Parathyroid adenoma (tissue), 2 donors: ENCODE measurements at regions not wholly inside any gene's neighbourhood (a gene's known extent, or its start where the extent isn't known, plus 50 kb on each side); places are given as distances from the start of the nearest gene placed in this dataset.

Source experiments
- H2AFZ ChIP-seq: fragments of 300-600 bp; sonication (generic); one replicate; pipeline ENCODE4 v1.7.0; 2017; ENCODE audit warnings: antibody characterized with exemption, mild to moderate bottlenecking
- H3K27ac ChIP-seq: fragments of 300-600 bp; sonication (generic); one replicate; pipeline ENCODE4 v1.7.0; 2017
- H3K27me3 ChIP-seq: fragments of 300-600 bp; sonication (generic); one replicate; pipeline ENCODE4 v1.7.0; 2017; ENCODE audit warnings: low read length; ENCODE audit not compliant: control insufficient read depth, insufficient read depth
- H3K36me3 ChIP-seq: fragments of 300-600 bp; sonication (generic); one replicate; pipeline ENCODE4 v1.7.0; 2017; ENCODE audit warnings: low read length; ENCODE audit not compliant: control insufficient read depth, insufficient read depth
- H3K4me1 ChIP-seq: fragments of 300-600 bp; sonication (generic); one replicate; pipeline ENCODE4 v1.7.0; 2017; ENCODE audit warnings: control low read depth
- H3K4me2 ChIP-seq: fragments of 300-600 bp; sonication (generic); one replicate; pipeline ENCODE4 v1.7.0; 2017; ENCODE audit warnings: low read length
- H3K4me3 ChIP-seq: fragments of 300-600 bp; sonication (generic); one replicate; pipeline ENCODE4 v1.7.0; 2017; ENCODE audit warnings: low read depth, low read length
- H3K79me2 ChIP-seq: fragments of 300-600 bp; sonication (generic); one replicate; pipeline ENCODE4 v1.7.0; 2017; ENCODE audit warnings: control low read depth
- H3K9ac ChIP-seq: fragments of 300-600 bp; sonication (generic); one replicate; pipeline ENCODE4 v1.7.0; 2017; ENCODE audit warnings: mild to moderate bottlenecking
- H3K9me3 ChIP-seq: fragments of 300-600 bp; sonication (generic); one replicate; pipeline ENCODE4 v1.7.0; 2017; ENCODE audit warnings: low read length; ENCODE audit not compliant: control insufficient read depth
- TF ChIP-seq, protein P1 (sequence below): fragments of 300-600 bp; sonication (generic); IDR thresholded peaks from one replicate; pipeline ENCODE4 v1.7.0; 2017; ENCODE audit warnings: antibody characterized with exemption, mild to moderate bottlenecking
- donor health status: primary hyperparathyroidism.

DNA sequence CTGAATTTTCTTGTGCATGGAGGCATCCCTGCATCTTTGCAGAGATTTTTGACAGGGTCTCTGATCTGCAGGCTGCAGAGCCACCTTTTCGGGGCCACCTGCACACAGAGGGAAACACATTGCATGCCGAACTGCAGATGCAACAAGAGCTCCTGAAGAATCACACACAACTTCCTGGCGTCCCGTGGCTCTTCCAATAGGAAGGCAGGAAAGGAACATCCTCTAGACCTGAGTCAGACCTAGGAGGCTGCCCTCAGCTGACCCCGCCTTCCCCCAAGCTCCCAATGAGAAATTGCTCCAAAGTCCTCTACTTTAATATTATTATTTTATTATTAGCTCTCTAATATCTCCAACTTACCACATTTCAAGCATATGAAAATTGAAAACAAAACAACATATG, 213.2 kb upstream of the ARRDC4 start:
- Histone ChIP-seq H3K27me3 (no peaks in the 10 kb centered on the region), H3K4me2 (no peak overlapping the region), H3K36me3 (no peaks in the 10 kb centered on the region), H3K4me3 (no peak overlapping the region), H3K9ac (no peak overlapping the region), H3K79me2 (no peaks in the 10 kb centered on the region), H3K4me1 (no peaks in the 10 kb centered on the region), H3K9me3 (no peaks in the 10 kb centered on the region), H3K27ac (no peak overlapping the region), H2AFZ (no peak overlapping the region)
- TF ChIP-seq, protein P1, sequence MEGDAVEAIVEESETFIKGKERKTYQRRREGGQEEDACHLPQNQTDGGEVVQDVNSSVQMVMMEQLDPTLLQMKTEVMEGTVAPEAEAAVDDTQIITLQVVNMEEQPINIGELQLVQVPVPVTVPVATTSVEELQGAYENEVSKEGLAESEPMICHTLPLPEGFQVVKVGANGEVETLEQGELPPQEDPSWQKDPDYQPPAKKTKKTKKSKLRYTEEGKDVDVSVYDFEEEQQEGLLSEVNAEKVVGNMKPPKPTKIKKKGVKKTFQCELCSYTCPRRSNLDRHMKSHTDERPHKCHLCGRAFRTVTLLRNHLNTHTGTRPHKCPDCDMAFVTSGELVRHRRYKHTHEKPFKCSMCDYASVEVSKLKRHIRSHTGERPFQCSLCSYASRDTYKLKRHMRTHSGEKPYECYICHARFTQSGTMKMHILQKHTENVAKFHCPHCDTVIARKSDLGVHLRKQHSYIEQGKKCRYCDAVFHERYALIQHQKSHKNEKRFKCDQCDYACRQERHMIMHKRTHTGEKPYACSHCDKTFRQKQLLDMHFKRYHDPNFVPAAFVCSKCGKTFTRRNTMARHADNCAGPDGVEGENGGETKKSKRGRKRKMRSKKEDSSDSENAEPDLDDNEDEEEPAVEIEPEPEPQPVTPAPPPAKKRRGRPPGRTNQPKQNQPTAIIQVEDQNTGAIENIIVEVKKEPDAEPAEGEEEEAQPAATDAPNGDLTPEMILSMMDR = no peak

DNA sequence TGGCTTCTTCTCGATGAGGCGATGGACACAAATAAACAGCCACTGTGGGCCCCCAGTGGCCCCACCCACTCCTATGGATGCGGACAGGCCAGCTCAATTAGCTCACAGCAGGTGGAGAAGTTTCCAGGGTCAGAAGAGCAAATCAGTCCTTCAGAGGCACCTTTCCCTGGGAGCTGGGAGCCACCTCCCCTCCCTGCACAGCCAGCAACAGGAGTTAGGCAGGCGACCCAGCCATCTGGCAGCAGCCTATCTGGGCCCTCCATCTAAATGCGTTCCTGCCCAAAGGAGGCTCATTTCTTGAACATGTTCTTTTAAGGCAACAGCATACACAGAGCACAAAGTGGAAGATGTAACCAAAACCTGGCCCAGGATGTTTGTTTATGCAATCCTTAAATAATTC, 211.9 kb upstream of the ARRDC4 start:
- no peak overlapping the region for H2AFZ ChIP-seq
- H3K79me2 ChIP-seq = no peaks in the 10 kb centered on the region
- no peaks in the 10 kb centered on the region for H3K4me1 ChIP-seq
- H3K36me3 ChIP-seq = no peaks in the 10 kb centered on the region
- H3K4me3 ChIP-seq = no peak overlapping the region
- TF ChIP-seq, protein P1 = no peak
- no peak overlapping the region for H3K9ac ChIP-seq
- H3K27ac ChIP-seq = no peak overlapping the region
- H3K4me2 ChIP-seq = no peak overlapping the region
- H3K27me3 ChIP-seq = no peaks in the 10 kb centered on the region
- no peaks in the 10 kb centered on the region for H3K9me3 ChIP-seq

DNA sequence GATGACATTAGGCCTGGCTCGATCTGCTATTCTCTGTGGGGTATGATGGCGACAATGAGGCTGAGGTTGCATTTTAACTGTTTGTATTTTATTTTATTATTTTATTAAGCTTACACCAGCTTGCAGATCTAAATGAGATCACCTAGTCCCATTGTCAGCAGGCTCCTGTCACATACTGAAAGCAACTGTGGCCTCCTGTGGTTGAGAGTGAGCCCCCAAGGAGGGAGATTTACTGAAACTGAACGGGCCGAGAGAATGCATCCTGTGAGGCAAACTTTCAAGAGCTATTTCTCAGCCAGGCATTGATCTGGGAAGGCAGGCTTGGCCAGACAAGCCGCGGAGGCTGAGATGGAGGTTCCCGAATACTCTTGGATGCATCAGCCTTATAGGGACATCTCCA, 210.4 kb upstream of the ARRDC4 start:
- H3K27me3 ChIP-seq = no peaks in the 10 kb centered on the region
- no peak overlapping the region for H3K4me3 ChIP-seq
- no peaks in the 10 kb centered on the region for H3K9me3 ChIP-seq
- TF ChIP-seq, protein P1 = no peak
- no peaks in the 10 kb centered on the region for H3K4me1 ChIP-seq
- no peak overlapping the region for H3K9ac ChIP-seq
- no peaks in the 10 kb centered on the region for H3K36me3 ChIP-seq
- H3K27ac ChIP-seq = no peak overlapping the region
- H3K4me2 ChIP-seq = no peak overlapping the region
- H3K79me2 ChIP-seq = no peaks in the 10 kb centered on the region
- H2AFZ ChIP-seq = peak overlapping the region; percentile 34

DNA sequence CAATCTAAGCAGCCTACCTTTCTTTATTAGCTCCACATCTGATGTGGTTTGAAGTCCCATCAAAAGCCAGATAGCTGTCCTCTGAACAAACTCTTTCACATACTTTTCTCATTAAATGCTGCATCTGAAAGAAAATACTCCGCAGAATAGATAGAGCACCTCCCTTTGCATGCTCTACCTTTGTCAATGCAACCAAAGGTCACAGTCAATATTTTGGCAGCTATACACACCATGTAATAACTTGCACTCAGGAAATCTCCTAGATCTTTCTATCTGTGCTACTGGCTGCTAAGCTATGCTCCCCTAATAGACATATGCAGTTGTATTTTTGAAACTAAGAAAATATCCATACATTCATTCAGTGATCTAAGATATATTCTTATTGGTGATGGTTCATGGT, 204.8 kb upstream of the ARRDC4 start:
- Histone ChIP-seq H2AFZ (no peak overlapping the region), H3K79me2 (no peaks in the 10 kb centered on the region), H3K9ac (no peak overlapping the region), H3K4me3 (no peak overlapping the region), H3K36me3 (no peaks in the 10 kb centered on the region), H3K4me1 (no peaks in the 10 kb centered on the region), H3K4me2 (no peak overlapping the region), H3K27ac (no peak overlapping the region), H3K9me3 (no peaks in the 10 kb centered on the region), H3K27me3 (no peaks in the 10 kb centered on the region)
- TF ChIP-seq, protein P1 = no peak

DNA sequence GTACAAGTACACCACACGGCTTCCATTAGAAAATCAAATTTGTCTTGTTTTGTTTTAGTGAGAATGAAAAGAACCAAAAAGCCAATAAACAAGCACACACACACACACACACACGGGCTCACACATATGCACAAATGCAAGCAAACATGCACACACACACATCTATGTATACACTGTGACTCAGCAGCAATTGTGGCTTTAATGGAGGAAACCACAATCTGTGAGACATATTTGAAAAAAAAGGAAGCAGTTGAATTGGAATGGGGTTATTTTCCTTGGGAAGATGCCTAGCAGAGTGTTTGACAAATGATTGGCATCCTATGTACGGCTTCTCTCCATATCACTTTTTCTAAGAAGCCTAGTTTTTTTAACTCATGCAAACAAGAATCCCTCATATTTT, 201.1 kb upstream of the ARRDC4 start:
- Histone ChIP-seq H3K9me3 (no peaks in the 10 kb centered on the region), H3K36me3 (no peaks in the 10 kb centered on the region), H3K4me2 (no peak overlapping the region), H3K4me1 (no peaks in the 10 kb centered on the region), H3K9ac (no peak overlapping the region), H3K4me3 (no peak overlapping the region), H2AFZ (no peak overlapping the region), H3K27ac (no peak overlapping the region), H3K27me3 (no peaks in the 10 kb centered on the region), H3K79me2 (no peaks in the 10 kb centered on the region)
- TF ChIP-seq, protein P1 = no peak
